SK-N-SH (cell line): ENCODE measurements at regions not wholly inside any gene's neighbourhood (a gene's known extent, or its start where the extent isn't known, plus 50 kb on each side); places are given as distances from the start of the nearest gene placed in this dataset.

Experiments used
- CTCF ChIA-PET: fragments of 300-600, 350-600 bp; formaldehyde crosslinking; extraction: SDS; loops from one replicate; lab custom pipeline; 2021; lab: Yijun Ruan, JAX
- POLR2A ChIA-PET: fragments of 350-600 bp; sonication (Branson Sonifier 250); formaldehyde crosslinking; extraction: SDS; loops from one replicate; lab custom pipeline; 2020; ENCODE audit warnings: antibody characterized with exemption, inconsistent platforms; lab: Yijun Ruan, JAX
- DNase-seq: peaks from one replicate; pipeline ENCODE4 v3.0.0; 2012
- H2AFZ ChIP-seq: fragments of 200-600 bp; sonication (generic); 2 replicates; pipeline ENCODE4 v1.8.1; 2016; ENCODE audit warnings: antibody characterized with exemption, mild to moderate bottlenecking, low read depth
- H3F3A ChIP-seq: fragments of 200-600 bp; sonication (generic); replicated peaks from 2 replicates; pipeline ENCODE3; 2016; ENCODE audit warnings: antibody characterized with exemption, mild to moderate bottlenecking; ENCODE audit not compliant: insufficient read depth
- H3K27ac ChIP-seq, 2 experiments: fragments of 200-500 bp in 1 of 2; fragments of 200-600 bp in 1 of 2; sonication (Bioruptor generic) in 1 of 2; sonication (generic), shearing (Covaris generic) in 1 of 2; 2 replicates each; pipeline versions ENCODE4 v1.5.1 to v1.6.1; 2014 to 2016; ENCODE audit warnings: low read depth in 2 of 2, inconsistent platforms in 1 of 2, low read length in 1 of 2, mild to moderate bottlenecking in 1 of 2, mixed read lengths in 1 of 2
- H3K27me3 ChIP-seq: fragments of 200-600 bp; sonication (generic), shearing (Covaris generic); 2 replicates; pipeline ENCODE4 v1.6.1; 2016; ENCODE audit warnings: mixed run types; ENCODE audit not compliant: insufficient read depth
- H3K36me3 ChIP-seq, 2 experiments: fragments of 200-500 bp in 1 of 2; fragments of 200-600 bp in 1 of 2; sonication (Bioruptor generic) in 1 of 2; sonication (generic) in 1 of 2; replicated peaks in 1 of 2; 2 replicates each; pipeline versions ENCODE3 to v1.5.1; 2014 to 2016; ENCODE audit warnings: low read length in 1 of 2, mild to moderate bottlenecking in 1 of 2; ENCODE audit not compliant: insufficient read depth in 2 of 2, control insufficient read depth in 1 of 2
- H3K4me1 ChIP-seq, 2 experiments: fragments of 200-500 bp in 1 of 2; fragments of 200-600 bp in 1 of 2; sonication (Bioruptor generic) in 1 of 2; sonication (generic), shearing (Covaris generic) in 1 of 2; 2 replicates each; pipeline versions ENCODE4 v1.5.1 to v1.6.1; 2014 to 2016; ENCODE audit warnings: low read depth in 1 of 2, low read length in 1 of 2, mixed run types in 1 of 2; ENCODE audit not compliant: insufficient read depth in 2 of 2, control insufficient read depth in 1 of 2
- H3K4me2 ChIP-seq: fragments of 200-600 bp; sonication (generic), shearing (Covaris generic); 2 replicates; pipeline ENCODE4 v1.6.1; 2017; ENCODE audit warnings: mixed run types
- H3K4me3 ChIP-seq, 2 experiments: fragments of 200-500 bp in 1 of 2; fragments of 200-600 bp in 1 of 2; sonication (Bioruptor generic) in 1 of 2; sonication (generic), shearing (Covaris generic) in 1 of 2; 2 replicates each; pipeline versions ENCODE4 v1.5.1 to v1.8.1; 2014 to 2016; ENCODE audit warnings: low read depth in 2 of 2, inconsistent platforms in 1 of 2, low read length in 1 of 2, mild to moderate bottlenecking in 1 of 2, mixed read lengths in 1 of 2, moderate library complexity in 1 of 2
- H3K79me2 ChIP-seq: fragments of 200-600 bp; sonication (generic); 2 replicates; pipeline ENCODE4 v1.8.1; 2017; ENCODE audit warnings: mild to moderate bottlenecking; ENCODE audit not compliant: insufficient read depth
- H3K9ac ChIP-seq: fragments of 200-600 bp; sonication (generic); 2 replicates; pipeline ENCODE4 v1.6.1; 2017; ENCODE audit warnings: mixed run types
- H3K9me2 ChIP-seq: fragments of 200-600 bp; sonication (generic); 2 replicates; pipeline ENCODE4 v1.6.1; 2017; ENCODE audit warnings: mixed run types
- H3K9me3 ChIP-seq: fragments of 200-600 bp; sonication (generic); 2 replicates; pipeline ENCODE4 v1.6.1; 2017; ENCODE audit warnings: mixed run types, mild to moderate bottlenecking, moderate library complexity
- H4K20me1 ChIP-seq: fragments of 200-600 bp; sonication (generic); 2 replicates; pipeline ENCODE4 v1.6.1; 2017; ENCODE audit warnings: mild to moderate bottlenecking, mixed run types; ENCODE audit not compliant: insufficient read depth
- CHD2 ChIP-seq: fragments of 150-350 bp; IDR thresholded peaks from 2 replicates; pipeline ENCODE4 v1.6.1; 2018; ENCODE audit warnings: low read length; ENCODE audit not compliant: partially characterized antibody
- CTCF ChIP-seq: fragments of 200-600 bp; sonication (generic); IDR thresholded peaks from 2 replicates; pipeline ENCODE4 v1.6.1; 2017; ENCODE audit warnings: antibody characterized with exemption, mild to moderate bottlenecking, moderate library complexity
- ELF1 ChIP-seq: IDR thresholded peaks from 2 replicates; pipeline ENCODE4 v1.4.0; 2012
- EP300 ChIP-seq, 2 experiments: IDR thresholded peaks; 2 replicates each; pipeline versions ENCODE4 v1.4.0 to v1.6.1; 2012; ENCODE audit warnings: borderline replicate concordance in 1 of 2, low read depth in 1 of 2, low read length in 1 of 2
- EZH2phosphoT487 ChIP-seq: fragments of 200-600 bp; sonication (generic); IDR thresholded peaks from 2 replicates; pipeline ENCODE4 v1.6.1; 2017; ENCODE audit warnings: low read depth, mixed run types, mild to moderate bottlenecking, antibody characterized with exemption, moderate library complexity, borderline replicate concordance
- FOXJ3 ChIP-seq: sonication (generic); formaldehyde crosslinking; IDR thresholded peaks from 2 replicates; pipeline ENCODE4 v1.5.1; 2020; ENCODE audit warnings: mild to moderate bottlenecking, missing genetic modification reagents
- FOXM1 ChIP-seq: IDR thresholded peaks from 2 replicates; pipeline ENCODE4 v1.4.0; 2012; ENCODE audit warnings: low read depth, mild to moderate bottlenecking
- JUND ChIP-seq: IDR thresholded peaks from 2 replicates; pipeline ENCODE4 v1.4.0; 2012
- MEF2A ChIP-seq: IDR thresholded peaks from 2 replicates; pipeline ENCODE4 v1.4.0; 2012; ENCODE audit warnings: low read depth, borderline replicate concordance
- RAD21 ChIP-seq: IDR thresholded peaks from 2 replicates; pipeline ENCODE4 v1.6.1; 2012; ENCODE audit warnings: mild to moderate bottlenecking, low read length
- RCOR1 ChIP-seq: fragments of 150-350 bp; IDR thresholded peaks from 2 replicates; pipeline ENCODE4 v1.6.1; 2017; ENCODE audit warnings: antibody characterized with exemption, low read length
- REST ChIP-seq: IDR thresholded peaks from 2 replicates; pipeline ENCODE4 v1.6.1; 2012; ENCODE audit warnings: mild to moderate bottlenecking, low read depth, low read length, moderate library complexity
- RXRA ChIP-seq: IDR thresholded peaks from 2 replicates; pipeline ENCODE4 v1.4.0; 2012; ENCODE audit warnings: low read depth, mild to moderate bottlenecking, borderline replicate concordance
- SIN3A ChIP-seq: IDR thresholded peaks from 2 replicates; pipeline ENCODE4 v1.6.1; 2012; ENCODE audit warnings: low read depth, mild to moderate bottlenecking, low read length, moderate library complexity, borderline replicate concordance
- TAF1 ChIP-seq: IDR thresholded peaks from 2 replicates; pipeline ENCODE4 v1.6.1; 2012; ENCODE audit warnings: low read depth, mild to moderate bottlenecking, low read length, moderate library complexity, borderline replicate concordance
- YY1 ChIP-seq: IDR thresholded peaks from 2 replicates; pipeline ENCODE4 v1.4.0; 2012; ENCODE audit warnings: low read depth, mild to moderate bottlenecking
- WGBS: methylation state at CpG from one replicate; pipeline ENCODE4 v1.1.6; 2017; ENCODE audit warnings: low lambda C conversion rate; 5-methylcytosine and 5-hydroxymethylcytosine counted together
- TF ChIP-seq, protein P1 (sequence below): fragments of 150-350 bp; IDR thresholded peaks from 2 replicates; pipeline ENCODE4 v1.6.1; 2016; ENCODE audit warnings: mild to moderate bottlenecking, low read depth, low read length
- TF ChIP-seq, protein P2 (sequence below): IDR thresholded peaks from 2 replicates; pipeline ENCODE4 v1.4.0; 2012; ENCODE audit warnings: low read depth
- TF ChIP-seq, protein P3 (sequence below): IDR thresholded peaks from 2 replicates; pipeline ENCODE4; 2012
- TF ChIP-seq, protein P4 (sequence below): fragments of 150-350 bp; IDR thresholded peaks from 2 replicates; pipeline ENCODE4 v1.6.1; 2017; ENCODE audit warnings: antibody characterized with exemption, low read length, low read depth, borderline replicate concordance

DNA sequence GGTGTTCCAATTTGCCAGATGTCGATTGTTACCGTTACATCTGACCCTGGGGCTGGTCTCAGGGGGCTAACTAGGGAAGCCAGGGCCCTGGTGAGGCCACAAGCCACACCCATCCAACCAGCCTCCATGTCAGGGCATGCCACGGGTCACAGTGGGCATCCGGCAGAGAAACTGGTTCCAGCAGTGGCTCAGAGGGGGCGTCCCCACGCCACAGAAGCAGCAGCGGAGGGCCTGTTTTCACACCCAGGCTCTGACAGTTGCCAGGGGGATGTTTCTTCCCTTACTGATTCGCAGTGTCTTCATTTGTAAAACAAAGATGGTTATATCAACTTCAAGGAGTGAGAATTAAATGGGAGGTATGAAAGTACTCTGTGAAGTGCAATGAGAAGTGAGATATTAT, 75.0 kb upstream of the COX20 start:
- H3K4me2 ChIP-seq: no peak overlapping the region
- no peak overlapping the region for H3K4me3 ChIP-seq
- no peaks in the 10 kb centered on the region for H3K4me1 ChIP-seq
- TF ChIP-seq EZH2phosphoT487: no peak
- no peak for TF ChIP-seq ELF1
- TF ChIP-seq, protein P1, sequence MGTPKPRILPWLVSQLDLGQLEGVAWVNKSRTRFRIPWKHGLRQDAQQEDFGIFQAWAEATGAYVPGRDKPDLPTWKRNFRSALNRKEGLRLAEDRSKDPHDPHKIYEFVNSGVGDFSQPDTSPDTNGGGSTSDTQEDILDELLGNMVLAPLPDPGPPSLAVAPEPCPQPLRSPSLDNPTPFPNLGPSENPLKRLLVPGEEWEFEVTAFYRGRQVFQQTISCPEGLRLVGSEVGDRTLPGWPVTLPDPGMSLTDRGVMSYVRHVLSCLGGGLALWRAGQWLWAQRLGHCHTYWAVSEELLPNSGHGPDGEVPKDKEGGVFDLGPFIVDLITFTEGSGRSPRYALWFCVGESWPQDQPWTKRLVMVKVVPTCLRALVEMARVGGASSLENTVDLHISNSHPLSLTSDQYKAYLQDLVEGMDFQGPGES: no peak
- TF ChIP-seq CTCF: no peak
- TF ChIP-seq, protein P2, sequence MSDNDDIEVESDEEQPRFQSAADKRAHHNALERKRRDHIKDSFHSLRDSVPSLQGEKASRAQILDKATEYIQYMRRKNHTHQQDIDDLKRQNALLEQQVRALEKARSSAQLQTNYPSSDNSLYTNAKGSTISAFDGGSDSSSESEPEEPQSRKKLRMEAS: no peak
- TF ChIP-seq MEF2A: no peak
- no peak for TF ChIP-seq REST
- TF ChIP-seq TAF1: no peak
- no peak for TF ChIP-seq RAD21
- TF ChIP-seq YY1: no peak
- TF ChIP-seq FOXM1: no peak
- no peak for TF ChIP-seq EP300 (IDR thresholded peaks at IDR 0.05; ENCODE audit: borderline replicate concordance in 1 of 2, low read depth in 1 of 2, low read length in 1 of 2)
- TF ChIP-seq FOXJ3: no peak
- TF ChIP-seq, protein P3, sequence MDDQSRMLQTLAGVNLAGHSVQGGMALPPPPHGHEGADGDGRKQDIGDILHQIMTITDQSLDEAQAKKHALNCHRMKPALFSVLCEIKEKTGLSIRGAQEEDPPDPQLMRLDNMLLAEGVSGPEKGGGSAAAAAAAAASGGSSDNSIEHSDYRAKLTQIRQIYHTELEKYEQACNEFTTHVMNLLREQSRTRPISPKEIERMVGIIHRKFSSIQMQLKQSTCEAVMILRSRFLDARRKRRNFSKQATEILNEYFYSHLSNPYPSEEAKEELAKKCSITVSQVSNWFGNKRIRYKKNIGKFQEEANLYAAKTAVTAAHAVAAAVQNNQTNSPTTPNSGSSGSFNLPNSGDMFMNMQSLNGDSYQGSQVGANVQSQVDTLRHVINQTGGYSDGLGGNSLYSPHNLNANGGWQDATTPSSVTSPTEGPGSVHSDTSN: no peak
- TF ChIP-seq JUND: no peak
- TF ChIP-seq, protein P4, sequence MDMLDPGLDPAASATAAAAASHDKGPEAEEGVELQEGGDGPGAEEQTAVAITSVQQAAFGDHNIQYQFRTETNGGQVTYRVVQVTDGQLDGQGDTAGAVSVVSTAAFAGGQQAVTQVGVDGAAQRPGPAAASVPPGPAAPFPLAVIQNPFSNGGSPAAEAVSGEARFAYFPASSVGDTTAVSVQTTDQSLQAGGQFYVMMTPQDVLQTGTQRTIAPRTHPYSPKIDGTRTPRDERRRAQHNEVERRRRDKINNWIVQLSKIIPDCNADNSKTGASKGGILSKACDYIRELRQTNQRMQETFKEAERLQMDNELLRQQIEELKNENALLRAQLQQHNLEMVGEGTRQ: no peak
- no peak for TF ChIP-seq RXRA
- TF ChIP-seq CHD2: no peak
- no peak for TF ChIP-seq RCOR1
- no peak for TF ChIP-seq SIN3A
- peaks cover 15% of the 10 kb centered on the region for H3F3A ChIP-seq
- CTCF ChIA-PET: no interaction called here
- H3K9me3 ChIP-seq: no peaks in the 10 kb centered on the region
- no peaks in the 10 kb centered on the region for H3K79me2 ChIP-seq
- H3K9me2 ChIP-seq: no peaks in the 10 kb centered on the region
- WGBS: 98% methylated on average over 6 of the region's 8 CpGs
- H3K9ac ChIP-seq: no peak overlapping the region
- H3K27ac ChIP-seq: no peak overlapping the region
- no peaks in the 10 kb centered on the region for H4K20me1 ChIP-seq
- H3K27me3 ChIP-seq: no peaks in the 10 kb centered on the region
- DNase-seq: no peak
- POLR2A ChIA-PET: no interaction called here
- H3K36me3 ChIP-seq: no peaks in the 10 kb centered on the region
- no peak overlapping the region for H2AFZ ChIP-seq
